ENCODE measurements at regions not wholly inside any gene's neighbourhood (a gene's known extent, or its start where the extent isn't known, plus 50 kb on each side); places are given as distances from the start of the nearest gene placed in this dataset.

GRCh38 chr9:26483991-26484390 lies 408.6 kb downstream of the CAAP1 start:
- TF ChIP-seq POLR2A (IDR thresholded peaks at IDR 0.05) (no peak), CTCF (IDR thresholded peaks at IDR 0.05) (no peak)
